MM.1S (cell line): ENCODE measurements at regions not wholly inside any gene's neighbourhood (a gene's known extent, or its start where the extent isn't known, plus 50 kb on each side); places are given as distances from the start of the nearest gene placed in this dataset.

Experiments used
- DNase-seq: peaks from one replicate; pipeline ENCODE4 v3.0.0-alpha.2; 2015
- H2AFZ ChIP-seq: fragments of 300-600 bp; sonication (generic); 2 replicates; pipeline ENCODE4 v1.6.0; 2016; ENCODE audit warnings: antibody characterized with exemption, low read length
- H3F3A ChIP-seq: fragments of 300-600 bp; sonication (generic); 2 replicates; pipeline ENCODE4 v1.6.1; 2016; ENCODE audit warnings: mild to moderate bottlenecking, antibody characterized with exemption, low read length, moderate library complexity, mixed read lengths; ENCODE audit not compliant: insufficient read depth
- H3K27ac ChIP-seq: fragments of 300-600 bp; sonication (generic); 2 replicates; pipeline ENCODE4 v1.5.1; 2016; ENCODE audit warnings: mild to moderate bottlenecking, low read length
- H3K27me3 ChIP-seq: fragments of 300-600 bp; sonication (generic); replicated peaks from 2 replicates; pipeline ENCODE4 v1.6.0; 2016; ENCODE audit warnings: low read length; ENCODE audit not compliant: insufficient read depth
- H3K36me3 ChIP-seq: fragments of 300-600 bp; sonication (generic); replicated peaks from 2 replicates; pipeline ENCODE4 v1.6.1; 2016; ENCODE audit warnings: mild to moderate bottlenecking, low read length, mixed read lengths; ENCODE audit not compliant: insufficient read depth
- H3K4me1 ChIP-seq: fragments of 300-600 bp; sonication (generic); 2 replicates; pipeline ENCODE4 v1.6.1; 2016; ENCODE audit warnings: low read length, mixed read lengths
- H3K4me2 ChIP-seq: fragments of 300-600 bp; sonication (generic); 2 replicates; pipeline ENCODE4 v1.6.0; 2016; ENCODE audit warnings: low read depth, low read length
- H3K4me3 ChIP-seq: fragments of 300-600 bp; sonication (generic); 2 replicates; pipeline ENCODE4 v1.5.1; 2016; ENCODE audit warnings: low read length, mixed read lengths
- H3K79me2 ChIP-seq: fragments of 300-600 bp; sonication (generic); 2 replicates; pipeline ENCODE4 v1.6.1; 2016; ENCODE audit warnings: mixed run types, low read length, mixed read lengths
- H3K9ac ChIP-seq: fragments of 300-600 bp; sonication (generic); 2 replicates; pipeline ENCODE4 v1.6.1; 2016; ENCODE audit warnings: low read length, mixed read lengths
- H3K9me2 ChIP-seq: fragments of 300-600 bp; sonication (generic); replicated peaks from 2 replicates; pipeline ENCODE4 v1.6.1; 2016; ENCODE audit warnings: mild to moderate bottlenecking, low read length, mixed read lengths; ENCODE audit not compliant: insufficient read depth
- H3K9me3 ChIP-seq: fragments of 300-600 bp; sonication (generic); replicated peaks from 2 replicates; pipeline ENCODE4 v1.6.1; 2016; ENCODE audit warnings: mild to moderate bottlenecking, low read length, mixed read lengths; ENCODE audit not compliant: insufficient read depth
- H4K20me1 ChIP-seq: fragments of 300-600 bp; sonication (generic); 2 replicates; pipeline ENCODE4 v1.6.1; 2016; ENCODE audit warnings: mild to moderate bottlenecking, low read length, moderate library complexity, mixed read lengths; ENCODE audit not compliant: insufficient read depth
- EZH2 ChIP-seq: fragments of 300-600 bp; sonication (generic); optimal IDR thresholded peaks from 2 replicates; pipeline ENCODE3; 2017; ENCODE audit warnings: low read depth, mild to moderate bottlenecking, antibody characterized with exemption, low read length, mixed read lengths
- EZH2phosphoT487 ChIP-seq: fragments of 300-600 bp; sonication (generic); IDR thresholded peaks from 2 replicates; pipeline ENCODE4 v1.6.1; 2018; ENCODE audit warnings: antibody characterized with exemption, low read length
- TF ChIP-seq, protein P1 (sequence below): fragments of 300-600 bp; sonication (generic); IDR thresholded peaks from 2 replicates; pipeline ENCODE4 v1.5.1; 2016; ENCODE audit warnings: antibody characterized with exemption, low read length, mixed read lengths

DNA sequence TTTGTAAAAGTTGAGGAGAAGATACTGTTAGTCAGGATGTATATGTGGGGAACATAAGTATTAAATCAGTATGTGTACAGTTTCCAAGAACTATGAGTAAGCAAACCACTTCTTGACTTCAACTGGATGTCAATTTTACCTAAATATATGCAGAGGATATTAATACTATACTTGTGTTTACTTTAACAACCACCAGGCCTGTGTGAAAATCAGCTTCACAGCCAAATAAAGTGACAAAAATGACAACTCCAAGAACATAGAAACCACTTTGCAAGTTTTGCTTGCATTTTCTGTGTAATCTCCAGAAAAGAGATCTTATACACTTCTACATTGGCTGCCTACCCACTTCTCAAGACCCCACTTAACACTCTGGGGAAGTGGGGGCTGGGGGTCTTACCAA lies 293.3 kb upstream of the RORA start:
- DNase-seq = no peak
- H3K9ac ChIP-seq = no peak overlapping the region
- TF ChIP-seq, protein P1, sequence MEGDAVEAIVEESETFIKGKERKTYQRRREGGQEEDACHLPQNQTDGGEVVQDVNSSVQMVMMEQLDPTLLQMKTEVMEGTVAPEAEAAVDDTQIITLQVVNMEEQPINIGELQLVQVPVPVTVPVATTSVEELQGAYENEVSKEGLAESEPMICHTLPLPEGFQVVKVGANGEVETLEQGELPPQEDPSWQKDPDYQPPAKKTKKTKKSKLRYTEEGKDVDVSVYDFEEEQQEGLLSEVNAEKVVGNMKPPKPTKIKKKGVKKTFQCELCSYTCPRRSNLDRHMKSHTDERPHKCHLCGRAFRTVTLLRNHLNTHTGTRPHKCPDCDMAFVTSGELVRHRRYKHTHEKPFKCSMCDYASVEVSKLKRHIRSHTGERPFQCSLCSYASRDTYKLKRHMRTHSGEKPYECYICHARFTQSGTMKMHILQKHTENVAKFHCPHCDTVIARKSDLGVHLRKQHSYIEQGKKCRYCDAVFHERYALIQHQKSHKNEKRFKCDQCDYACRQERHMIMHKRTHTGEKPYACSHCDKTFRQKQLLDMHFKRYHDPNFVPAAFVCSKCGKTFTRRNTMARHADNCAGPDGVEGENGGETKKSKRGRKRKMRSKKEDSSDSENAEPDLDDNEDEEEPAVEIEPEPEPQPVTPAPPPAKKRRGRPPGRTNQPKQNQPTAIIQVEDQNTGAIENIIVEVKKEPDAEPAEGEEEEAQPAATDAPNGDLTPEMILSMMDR = no peak
- TF ChIP-seq EZH2phosphoT487 = no peak
- TF ChIP-seq EZH2 = no peak
- H2AFZ ChIP-seq = no peak overlapping the region
- H3K27me3 ChIP-seq = no peaks in the 10 kb centered on the region
- H3K9me3 ChIP-seq = no peaks in the 10 kb centered on the region
- H3K36me3 ChIP-seq = no peaks in the 10 kb centered on the region
- H3F3A ChIP-seq = no peaks in the 10 kb centered on the region
- H3K79me2 ChIP-seq = no peaks in the 10 kb centered on the region
- peak overlapping the region; percentile 26; the same call in 1 of the 2 replicates for H3K27ac ChIP-seq
- H3K4me2 ChIP-seq = 0 out of 2 replicates have a peak overlapping the region, but pooled peaks have one; percentile 4
- no peak overlapping the region for H3K4me3 ChIP-seq
- no peaks in the 10 kb centered on the region for H3K9me2 ChIP-seq
- H3K4me1 ChIP-seq = peaks cover 24% of the 10 kb centered on the region
- H4K20me1 ChIP-seq = no peaks in the 10 kb centered on the region

GRCh38 chr15:61521953-61522352 lies 292.9 kb upstream of the RORA start:
- Histone ChIP-seq H3K9ac (no peak overlapping the region), H3K79me2 (no peaks in the 10 kb centered on the region), H3K27ac (peak overlapping the region; percentile 26; the same call in 1 of the 2 replicates), H3K4me3 (no peak overlapping the region), H3K9me2 (no peaks in the 10 kb centered on the region), H3F3A (no peaks in the 10 kb centered on the region), H3K4me1 (peaks cover 23% of the 10 kb centered on the region), H3K9me3 (no peaks in the 10 kb centered on the region), H3K36me3 (no peaks in the 10 kb centered on the region), H3K4me2 (no peak overlapping the region), H3K27me3 (no peaks in the 10 kb centered on the region), H4K20me1 (no peaks in the 10 kb centered on the region), H2AFZ (no peak overlapping the region)
- no peak for DNase-seq
- TF ChIP-seq EZH2 (no peak), EZH2phosphoT487 (no peak)
- TF ChIP-seq, protein P1 = no peak

DNA sequence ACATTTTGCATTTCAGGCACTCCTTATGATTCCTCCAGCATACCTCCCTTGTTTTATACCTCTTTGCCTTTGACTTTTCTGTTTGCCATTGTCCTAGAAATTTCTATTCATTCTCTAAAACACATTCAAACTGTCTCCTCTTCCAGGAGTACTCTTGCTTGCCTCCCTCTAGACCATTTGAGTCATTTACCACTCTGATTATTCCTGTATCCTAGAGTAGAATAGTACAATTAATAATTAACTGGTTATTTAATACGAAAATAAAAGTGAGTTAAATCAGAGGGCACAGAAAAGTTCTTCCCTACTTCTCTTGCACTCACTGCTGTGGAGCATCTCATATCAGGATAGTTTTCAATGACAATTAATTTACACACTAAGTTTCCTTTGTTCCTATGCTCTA lies 290.2 kb upstream of the RORA start:
- no peaks in the 10 kb centered on the region for H3K27me3 ChIP-seq
- DNase-seq = no peak
- no peak overlapping the region for H3K4me2 ChIP-seq
- H3F3A ChIP-seq = no peaks in the 10 kb centered on the region
- H3K27ac ChIP-seq = no peak overlapping the region
- no peaks in the 10 kb centered on the region for H4K20me1 ChIP-seq
- no peaks in the 10 kb centered on the region for H3K36me3 ChIP-seq
- no peak overlapping the region for H3K9ac ChIP-seq
- H3K79me2 ChIP-seq = no peaks in the 10 kb centered on the region
- peaks cover 20% of the 10 kb centered on the region for H3K4me1 ChIP-seq
- TF ChIP-seq EZH2phosphoT487 (no peak), EZH2 (no peak)
- TF ChIP-seq, protein P1 = no peak
- no peak overlapping the region for H3K4me3 ChIP-seq
- no peaks in the 10 kb centered on the region for H3K9me3 ChIP-seq
- no peaks in the 10 kb centered on the region for H3K9me2 ChIP-seq
- no peak overlapping the region for H2AFZ ChIP-seq
